ENCODE measurements at regions not wholly inside any gene's neighbourhood (a gene's known extent, or its start where the extent isn't known, plus 50 kb on each side); places are given as distances from the start of the nearest gene placed in this dataset.

DNA sequence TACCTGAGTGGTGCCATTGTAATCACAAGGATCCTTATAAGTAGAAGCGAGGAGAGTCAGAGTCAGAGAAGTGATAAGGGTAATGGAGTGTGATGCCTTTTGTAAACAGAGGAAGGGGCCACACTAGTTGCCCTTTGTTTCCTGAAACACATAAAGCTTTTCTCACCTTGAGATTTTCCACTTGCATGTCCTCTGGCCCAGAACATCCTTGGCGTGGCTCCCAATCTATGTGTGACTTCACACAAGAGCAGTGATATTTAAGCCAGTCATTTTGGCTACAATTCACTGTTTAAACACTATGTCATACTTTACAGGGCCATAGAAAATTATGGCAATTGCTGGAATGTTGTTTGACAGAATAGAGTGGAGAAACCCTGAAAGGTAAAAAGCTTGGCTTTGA, 121.2 kb upstream of the BTN3A2 start (continued):
- TF ChIP-seq ETS1 (IDR thresholded peaks at IDR 0.05) (no peak), EZH2phosphoT487 (IDR thresholded peaks at IDR 0.05; ENCODE audit: unreplicated experiment) (no peak), CREB1 (CRISPR knock-in tag; IDR thresholded peaks at IDR 0.05; ENCODE audit: low read depth) (no peak), STAT1 (IDR thresholded peaks at IDR 0.05; ENCODE audit: unreplicated experiment) (no peak)

GRCh38 chr6:26246058-26246457, 118.9 kb upstream of the BTN3A2 start:
- H3K27me3 Mint-ChIP-seq (ENCODE audit: insufficient read depth, low read depth, poor library complexity) = peaks cover 26% of the 10 kb centered on the region
- Histone ChIP-seq H3K4me3 (no peak overlapping the region), H3K4me1 (ENCODE audit: insufficient read depth) (peaks cover 21% of the 10 kb centered on the region), H4K20me1 (replicated peaks; ENCODE audit: insufficient read depth) (no peaks in the 10 kb centered on the region), H3K27ac (ENCODE audit: low read depth) (no peak overlapping the region), H3K79me2 (replicated peaks; ENCODE audit: insufficient read depth) (no peaks in the 10 kb centered on the region), H3F3A (replicated peaks; ENCODE audit: low read depth) (no peaks in the 10 kb centered on the region), H3K4me2 (no peak overlapping the region), H2AFZ (no peak overlapping the region), H3K36me3 (ENCODE audit: insufficient read depth) (no peaks in the 10 kb centered on the region), H3K27me3 (ENCODE audit: insufficient read depth) (no peaks in the 10 kb centered on the region), H3K9me2 (ENCODE audit: insufficient read depth) (no peaks in the 10 kb centered on the region)
- H3K4me1 Mint-ChIP-seq = peaks cover 43% of the 10 kb centered on the region
- no peak for DNase-seq (ENCODE audit: low spot score)
- H3K9me3 Mint-ChIP-seq = 0 out of 3 replicates have a peak, but pooled peaks cover 2% of the 10 kb centered on the region
- no peak overlapping the region; the same call in 1 of the 2 replicates for H3K27ac Mint-ChIP-seq
- H3K4me3 Mint-ChIP-seq = no peak overlapping the region
- H3K36me3 Mint-ChIP-seq (ENCODE audit: low read depth) = no peaks in the 10 kb centered on the region; the same call in 2 of the 3 replicates
- ATAC-seq = no peak
- TF ChIP-seq NANOG (IDR thresholded peaks at IDR 0.05; ENCODE audit: borderline replicate concordance) (no peak), CREB1 (CRISPR knock-in tag; IDR thresholded peaks at IDR 0.05; ENCODE audit: low read depth) (no peak), STAT1 (IDR thresholded peaks at IDR 0.05; ENCODE audit: unreplicated experiment) (no peak), ZNF331 (CRISPR knock-in tag; IDR thresholded peaks at IDR 0.05; ENCODE audit: low read depth) (no peak), EZH2 (IDR thresholded peaks at IDR 0.05; ENCODE audit: low read depth, unreplicated experiment) (no peak), CTCF (conservative IDR thresholded peaks at IDR 0.05; ENCODE audit: low read depth in 2 of 2) (no peak), ZNF114 (CRISPR knock-in tag; IDR thresholded peaks at IDR 0.05) (no peak), EZH2phosphoT487 (IDR thresholded peaks at IDR 0.05; ENCODE audit: unreplicated experiment) (no peak), POLR2AphosphoS5 (IDR thresholded peaks at IDR 0.05; ENCODE audit: low read depth) (no peak), REST (IDR thresholded peaks at IDR 0.05; ENCODE audit: unreplicated experiment) (no peak), JUNB (IDR thresholded peaks at IDR 0.05; ENCODE audit: unreplicated experiment) (no peak)
- TF ChIP-seq, protein P1, sequence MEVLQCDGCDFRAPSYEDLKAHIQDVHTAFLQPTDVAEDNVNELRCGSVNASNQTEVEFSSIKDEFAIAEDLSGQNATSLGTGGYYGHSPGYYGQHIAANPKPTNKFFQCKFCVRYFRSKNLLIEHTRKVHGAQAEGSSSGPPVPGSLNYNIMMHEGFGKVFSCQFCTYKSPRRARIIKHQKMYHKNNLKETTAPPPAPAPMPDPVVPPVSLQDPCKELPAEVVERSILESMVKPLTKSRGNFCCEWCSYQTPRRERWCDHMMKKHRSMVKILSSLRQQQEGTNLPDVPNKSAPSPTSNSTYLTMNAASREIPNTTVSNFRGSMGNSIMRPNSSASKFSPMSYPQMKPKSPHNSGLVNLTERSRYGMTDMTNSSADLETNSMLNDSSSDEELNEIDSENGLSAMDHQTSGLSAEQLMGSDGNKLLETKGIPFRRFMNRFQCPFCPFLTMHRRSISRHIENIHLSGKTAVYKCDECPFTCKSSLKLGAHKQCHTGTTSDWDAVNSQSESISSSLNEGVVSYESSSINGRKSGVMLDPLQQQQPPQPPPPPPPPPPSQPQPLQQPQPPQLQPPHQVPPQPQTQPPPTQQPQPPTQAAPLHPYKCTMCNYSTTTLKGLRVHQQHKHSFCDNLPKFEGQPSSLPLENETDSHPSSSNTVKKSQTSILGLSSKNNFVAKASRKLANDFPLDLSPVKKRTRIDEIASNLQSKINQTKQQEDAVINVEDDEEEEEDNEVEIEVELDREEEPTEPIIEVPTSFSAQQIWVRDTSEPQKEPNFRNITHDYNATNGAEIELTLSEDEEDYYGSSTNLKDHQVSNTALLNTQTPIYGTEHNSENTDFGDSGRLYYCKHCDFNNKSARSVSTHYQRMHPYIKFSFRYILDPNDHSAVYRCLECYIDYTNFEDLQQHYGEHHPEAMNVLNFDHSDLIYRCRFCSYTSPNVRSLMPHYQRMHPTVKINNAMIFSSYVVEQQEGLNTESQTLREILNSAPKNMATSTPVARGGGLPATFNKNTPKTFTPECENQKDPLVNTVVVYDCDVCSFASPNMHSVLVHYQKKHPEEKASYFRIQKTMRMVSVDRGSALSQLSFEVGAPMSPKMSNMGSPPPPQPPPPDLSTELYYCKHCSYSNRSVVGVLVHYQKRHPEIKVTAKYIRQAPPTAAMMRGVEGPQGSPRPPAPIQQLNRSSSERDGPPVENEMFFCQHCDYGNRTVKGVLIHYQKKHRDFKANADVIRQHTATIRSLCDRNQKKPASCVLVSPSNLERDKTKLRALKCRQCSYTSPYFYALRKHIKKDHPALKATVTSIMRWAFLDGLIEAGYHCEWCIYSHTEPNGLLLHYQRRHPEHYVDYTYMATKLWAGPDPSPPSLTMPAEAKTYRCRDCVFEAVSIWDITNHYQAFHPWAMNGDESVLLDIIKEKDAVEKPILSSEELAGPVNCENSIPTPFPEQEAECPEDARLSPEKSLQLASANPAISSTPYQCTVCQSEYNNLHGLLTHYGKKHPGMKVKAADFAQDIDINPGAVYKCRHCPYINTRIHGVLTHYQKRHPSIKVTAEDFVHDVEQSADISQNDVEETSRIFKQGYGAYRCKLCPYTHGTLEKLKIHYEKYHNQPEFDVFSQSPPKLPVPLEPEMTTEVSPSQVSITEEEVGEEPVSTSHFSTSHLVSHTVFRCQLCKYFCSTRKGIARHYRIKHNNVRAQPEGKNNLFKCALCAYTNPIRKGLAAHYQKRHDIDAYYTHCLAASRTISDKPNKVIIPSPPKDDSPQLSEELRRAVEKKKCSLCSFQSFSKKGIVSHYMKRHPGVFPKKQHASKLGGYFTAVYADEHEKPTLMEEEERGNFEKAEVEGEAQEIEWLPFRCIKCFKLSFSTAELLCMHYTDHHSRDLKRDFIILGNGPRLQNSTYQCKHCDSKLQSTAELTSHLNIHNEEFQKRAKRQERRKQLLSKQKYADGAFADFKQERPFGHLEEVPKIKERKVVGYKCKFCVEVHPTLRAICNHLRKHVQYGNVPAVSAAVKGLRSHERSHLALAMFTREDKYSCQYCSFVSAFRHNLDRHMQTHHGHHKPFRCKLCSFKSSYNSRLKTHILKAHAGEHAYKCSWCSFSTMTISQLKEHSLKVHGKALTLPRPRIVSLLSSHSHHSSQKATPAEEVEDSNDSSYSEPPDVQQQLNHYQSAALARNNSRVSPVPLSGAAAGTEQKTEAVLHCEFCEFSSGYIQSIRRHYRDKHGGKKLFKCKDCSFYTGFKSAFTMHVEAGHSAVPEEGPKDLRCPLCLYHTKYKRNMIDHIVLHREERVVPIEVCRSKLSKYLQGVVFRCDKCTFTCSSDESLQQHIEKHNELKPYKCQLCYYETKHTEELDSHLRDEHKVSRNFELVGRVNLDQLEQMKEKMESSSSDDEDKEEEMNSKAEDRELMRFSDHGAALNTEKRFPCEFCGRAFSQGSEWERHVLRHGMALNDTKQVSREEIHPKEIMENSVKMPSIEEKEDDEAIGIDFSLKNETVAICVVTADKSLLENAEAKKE (CRISPR knock-in tag; IDR thresholded peaks at IDR 0.05) = no peak
